ENCODE measurements at regions not wholly inside any gene's neighbourhood (a gene's known extent, or its start where the extent isn't known, plus 50 kb on each side); places are given as distances from the start of the nearest gene placed in this dataset.
A peak's percentile ranks its signal among the peaks of the same experiment; 100 is the strongest.

- Histone ChIP-seq H3K27me3 (no peaks in the 10 kb centered on the region), H3K27ac (peak overlapping the region; percentile 40 to 58)
- intact Hi-C loops (cut with DNase I; ENCODE audit: low total_unique reads), result no loop called here
These were observed 72.5 kb downstream of the MRPL46 start for GRCh38 chr15:88394553-88395145.

GRCh38 chr15:88393719-88394519 lies 73.3 kb downstream of the MRPL46 start:
- no peak overlapping the region for H3K4me3 ChIP-seq
- H3K9me3 ChIP-seq, result no peaks in the 10 kb centered on the region
- H3K4me1 ChIP-seq, result no peaks in the 10 kb centered on the region
- intact Hi-C loops (cut with DNase I; ENCODE audit: low total_unique reads), result no loop called here
- H3K27ac ChIP-seq, result no peak overlapping the region
- no peaks in the 10 kb centered on the region for H3K36me3 ChIP-seq
- TF ChIP-seq CTCF (IDR thresholded peaks at IDR 0.05) (no peak), POLR2A (IDR thresholded peaks at IDR 0.05) (no peak)
- H3K27me3 ChIP-seq, result no peaks in the 10 kb centered on the region
- DNase-seq, result no peak

More at GRCh38 chr15:88394553-88395145, 72.5 kb downstream of the MRPL46 start:
- Histone ChIP-seq H3K4me1 (no peaks in the 10 kb centered on the region), H3K9me3 (no peaks in the 10 kb centered on the region), H3K36me3 (no peaks in the 10 kb centered on the region), H3K4me3 (no peak overlapping the region)
- TF ChIP-seq POLR2A (IDR thresholded peaks at IDR 0.05) (no peak), CTCF (IDR thresholded peaks at IDR 0.05) (no peak)
- DNase-seq, result no peak

GRCh38 chr15:88391700-88392099 lies 75.5 kb downstream of the MRPL46 start:
- Histone ChIP-seq H3K4me3 (no peak overlapping the region), H3K36me3 (no peaks in the 10 kb centered on the region), H3K9me3 (no peaks in the 10 kb centered on the region), H3K27me3 (no peaks in the 10 kb centered on the region), H3K27ac (no peak overlapping the region), H3K4me1 (no peaks in the 10 kb centered on the region)
- no peak for DNase-seq
- TF ChIP-seq CTCF (IDR thresholded peaks at IDR 0.05) (no peak), POLR2A (IDR thresholded peaks at IDR 0.05) (no peak)
- intact Hi-C loops (cut with DNase I; ENCODE audit: low total_unique reads), result no loop called here

- Histone ChIP-seq H3K9me3 (no peaks in the 10 kb centered on the region), H3K27ac (no peak overlapping the region), H3K4me1 (no peaks in the 10 kb centered on the region), H3K4me3 (no peak overlapping the region), H3K36me3 (no peaks in the 10 kb centered on the region), H3K27me3 (no peaks in the 10 kb centered on the region)
- DNase-seq, result no peak
- intact Hi-C loops (cut with DNase I; ENCODE audit: low total_unique reads), result no loop called here
- TF ChIP-seq POLR2A (IDR thresholded peaks at IDR 0.05), result no peak
- no peak for TF ChIP-seq CTCF (IDR thresholded peaks at IDR 0.05)
These were observed 76.2 kb downstream of the MRPL46 start for GRCh38 chr15:88391006-88391405.

- Histone ChIP-seq H3K9me3 (no peaks in the 10 kb centered on the region), H3K27me3 (no peaks in the 10 kb centered on the region), H3K36me3 (no peaks in the 10 kb centered on the region), H3K27ac (no peak overlapping the region), H3K4me3 (no peak overlapping the region), H3K4me1 (no peaks in the 10 kb centered on the region)
- no peak for TF ChIP-seq CTCF (IDR thresholded peaks at IDR 0.05)
- no peak for TF ChIP-seq POLR2A (IDR thresholded peaks at IDR 0.05)
- intact Hi-C loops (cut with DNase I; ENCODE audit: low total_unique reads), result no loop called here
- no peak for DNase-seq
These were observed 76.9 kb downstream of the MRPL46 start for GRCh38 chr15:88390164-88390901.
